ENCODE measurements at regions not wholly inside any gene's neighbourhood (a gene's known extent, or its start where the extent isn't known, plus 50 kb on each side); places are given as distances from the start of the nearest gene placed in this dataset.
"Not testable (repeated sequence)": the region's sequence is repeated elsewhere in the genome, so short reads cannot be mapped to it uniquely, and the experiment has no call there.

- DNase-seq: no peak
- Mint-ChIP-seq H3K27me3 (no peaks in the 10 kb centered on the region), H3K27ac (no peak overlapping the region), H3K4me3 (no peak overlapping the region), H3K36me3 (no peaks in the 10 kb centered on the region), H3K4me1 (no peaks in the 10 kb centered on the region), H3K9me3 (no peaks in the 10 kb centered on the region)
- CTCF ChIA-PET: no interaction called here
Measured at GRCh38 chr1:58190267-58190988, 356.1 kb downstream of the OMA1 start.

- Mint-ChIP-seq H3K36me3 (no peaks in the 10 kb centered on the region), H3K27ac (no peak overlapping the region), H3K9me3 (no peaks in the 10 kb centered on the region), H3K27me3 (no peaks in the 10 kb centered on the region), H3K4me1 (no peaks in the 10 kb centered on the region), H3K4me3 (no peak overlapping the region)
- DNase-seq: no peak
- CTCF ChIA-PET: no interaction called here
Measured at GRCh38 chr1:58189453-58189852, 357.1 kb downstream of the OMA1 start.

GRCh38 chr1:58183286-58183685, 363.2 kb downstream of the OMA1 start:
- Mint-ChIP-seq H3K4me3 (no peak overlapping the region), H3K27me3 (no peaks in the 10 kb centered on the region), H3K9me3 (no peaks in the 10 kb centered on the region), H3K27ac (no peak overlapping the region), H3K36me3 (no peaks in the 10 kb centered on the region), H3K4me1 (no peaks in the 10 kb centered on the region)
- CTCF ChIA-PET: no interaction called here
- DNase-seq: no peak

GRCh38 chr1:58180537-58180936, 366.0 kb downstream of the OMA1 start:
- CTCF ChIA-PET: no interaction called here
- H3K27me3 Mint-ChIP-seq: no peaks in the 10 kb centered on the region
- H3K4me3 Mint-ChIP-seq: no peak overlapping the region
- H3K4me1 Mint-ChIP-seq: no peaks in the 10 kb centered on the region
- no peaks in the 10 kb centered on the region for H3K36me3 Mint-ChIP-seq
- H3K27ac Mint-ChIP-seq: no peak overlapping the region
- no peaks in the 10 kb centered on the region for H3K9me3 Mint-ChIP-seq
- DNase-seq: no peak

GRCh38 chr1:58169160-58169559, 377.4 kb downstream of the OMA1 start:
- H3K4me1 Mint-ChIP-seq, CTCF ChIA-PET, H3K36me3 Mint-ChIP-seq, DNase-seq, H3K27ac Mint-ChIP-seq, H3K4me3 Mint-ChIP-seq, H3K27me3 Mint-ChIP-seq: not testable (repeated sequence)
- peaks cover 13% of the 10 kb centered on the region for H3K9me3 Mint-ChIP-seq

GRCh38 chr1:58167131-58167530, 379.4 kb downstream of the OMA1 start:
- H3K4me1 Mint-ChIP-seq, H3K27ac Mint-ChIP-seq, H3K36me3 Mint-ChIP-seq, H3K27me3 Mint-ChIP-seq, H3K9me3 Mint-ChIP-seq, CTCF ChIA-PET, H3K4me3 Mint-ChIP-seq, DNase-seq: not testable (repeated sequence)

GRCh38 chr1:58166417-58166816, 380.1 kb downstream of the OMA1 start:
- Mint-ChIP-seq H3K27ac (no peak overlapping the region), H3K27me3 (no peaks in the 10 kb centered on the region), H3K36me3 (no peaks in the 10 kb centered on the region), H3K4me1 (no peaks in the 10 kb centered on the region), H3K4me3 (no peak overlapping the region), H3K9me3 (peaks cover 6% of the 10 kb centered on the region)
- no peak for DNase-seq
- CTCF ChIA-PET: no interaction called here

- Mint-ChIP-seq H3K9me3 (peaks cover 6% of the 10 kb centered on the region), H3K4me3 (no peak overlapping the region), H3K4me1 (no peaks in the 10 kb centered on the region), H3K27ac (no peak overlapping the region), H3K27me3 (no peaks in the 10 kb centered on the region), H3K36me3 (no peaks in the 10 kb centered on the region)
- CTCF ChIA-PET: no interaction called here
- DNase-seq: no peak
Measured at GRCh38 chr1:58165073-58165472, 381.5 kb downstream of the OMA1 start.

- H3K27me3 Mint-ChIP-seq: no peaks in the 10 kb centered on the region
- no peaks in the 10 kb centered on the region for H3K4me1 Mint-ChIP-seq
- CTCF ChIA-PET: interaction anchor here (1.4 to 1.6 kb wide), 2 partner anchors 8 to 10 kb away, joined by 3 to 5 read pairs; no protein-coding TSS in a partner anchor
- peaks cover 6% of the 10 kb centered on the region for H3K9me3 Mint-ChIP-seq
- peak; percentile 24 for DNase-seq
- no peak overlapping the region for H3K27ac Mint-ChIP-seq
- H3K36me3 Mint-ChIP-seq: no peaks in the 10 kb centered on the region
- no peak overlapping the region for H3K4me3 Mint-ChIP-seq
Measured at GRCh38 chr1:58162952-58163550, 383.5 kb downstream of the OMA1 start.

GRCh38 chr1:58159434-58159830, 387.1 kb downstream of the OMA1 start:
- no peaks in the 10 kb centered on the region for H3K9me3 Mint-ChIP-seq
- CTCF ChIA-PET: interaction anchor here (0.6 kb wide), 1 partner anchor 1328 kb away, joined by 3 read pairs; no protein-coding TSS in a partner anchor
- H3K36me3 Mint-ChIP-seq: no peaks in the 10 kb centered on the region
- no peak overlapping the region for H3K27ac Mint-ChIP-seq
- H3K4me1 Mint-ChIP-seq: no peaks in the 10 kb centered on the region
- no peak for DNase-seq
- no peak overlapping the region for H3K4me3 Mint-ChIP-seq
- H3K27me3 Mint-ChIP-seq: no peaks in the 10 kb centered on the region

GRCh38 chr1:58158506-58159433, 387.8 kb downstream of the OMA1 start:
- no peak overlapping the region for H3K4me3 Mint-ChIP-seq
- no peaks in the 10 kb centered on the region for H3K9me3 Mint-ChIP-seq
- no peaks in the 10 kb centered on the region for H3K4me1 Mint-ChIP-seq
- no peak for DNase-seq
- H3K27ac Mint-ChIP-seq: no peak overlapping the region
- H3K27me3 Mint-ChIP-seq: no peaks in the 10 kb centered on the region
- CTCF ChIA-PET: interaction anchor here (0.6 kb wide), 1 partner anchor 1327 kb away, joined by 3 read pairs; no protein-coding TSS in a partner anchor
- no peaks in the 10 kb centered on the region for H3K36me3 Mint-ChIP-seq

- CTCF ChIA-PET: no interaction called here
- DNase-seq: no peak
- Mint-ChIP-seq H3K27me3 (no peaks in the 10 kb centered on the region), H3K4me1 (no peaks in the 10 kb centered on the region), H3K27ac (no peak overlapping the region), H3K4me3 (no peak overlapping the region), H3K36me3 (no peaks in the 10 kb centered on the region), H3K9me3 (no peaks in the 10 kb centered on the region)
Measured at GRCh38 chr1:58158016-58158415, 388.5 kb downstream of the OMA1 start.

- Mint-ChIP-seq H3K36me3 (no peaks in the 10 kb centered on the region), H3K4me3 (no peak overlapping the region), H3K27ac (no peak overlapping the region), H3K27me3 (no peaks in the 10 kb centered on the region), H3K9me3 (no peaks in the 10 kb centered on the region), H3K4me1 (no peaks in the 10 kb centered on the region)
- CTCF ChIA-PET: no interaction called here
- no peak for DNase-seq
Measured at GRCh38 chr1:58157256-58157655, 389.3 kb downstream of the OMA1 start.

GRCh38 chr1:58156831-58157230, 389.7 kb downstream of the OMA1 start:
- H3K36me3 Mint-ChIP-seq: no peaks in the 10 kb centered on the region
- CTCF ChIA-PET: no interaction called here

GRCh38 chr1:58156124-58156468, 390.4 kb downstream of the OMA1 start:
- H3K27ac Mint-ChIP-seq: no peak overlapping the region
- H3K4me3 Mint-ChIP-seq: no peak overlapping the region
- CTCF ChIA-PET: no interaction called here
- H3K9me3 Mint-ChIP-seq: no peaks in the 10 kb centered on the region
- no peaks in the 10 kb centered on the region for H3K4me1 Mint-ChIP-seq
- H3K27me3 Mint-ChIP-seq: no peaks in the 10 kb centered on the region
- DNase-seq: no peak
- no peaks in the 10 kb centered on the region for H3K36me3 Mint-ChIP-seq

More at GRCh38 chr1:58156831-58157230, 389.7 kb downstream of the OMA1 start:
- Mint-ChIP-seq H3K27ac (no peak overlapping the region), H3K27me3 (no peaks in the 10 kb centered on the region), H3K9me3 (no peaks in the 10 kb centered on the region), H3K4me3 (no peak overlapping the region), H3K4me1 (no peaks in the 10 kb centered on the region)
- DNase-seq: no peak
